MCF 10A (cell line): ENCODE measurements at regions not wholly inside any gene's neighbourhood (a gene's known extent, or its start where the extent isn't known, plus 50 kb on each side); places are given as distances from the start of the nearest gene placed in this dataset.

Experiments
- BruUV-seq: library from RNA; stranded (reverse); fragments of 400-500 nt; replicated peaks from 2 replicates; lab custom pipeline; 2021; lab: Mats Ljungman, UMichigan
- CTCF ChIA-PET: fragments of 300-600 bp; sonication (Branson Sonifier 250); formaldehyde crosslinking; extraction: SDS; loops from one replicate; lab custom pipeline; 2021; ENCODE audit warnings: antibody characterized with exemption, inconsistent platforms; lab: Yijun Ruan, JAX
- POLR2A ChIA-PET: fragments of 300-600, 350-650 bp; sonication (Branson Sonifier 250); formaldehyde crosslinking; extraction: SDS; loops from one replicate; lab custom pipeline; 2020; ENCODE audit warnings: antibody characterized with exemption, inconsistent platforms; lab: Yijun Ruan, JAX
- DNase-seq: peaks from one replicate; pipeline ENCODE4 v3.0.0-alpha.2; 2018; ENCODE audit not compliant: unreplicated experiment
- H3K27ac Mint-ChIP-seq: one replicate; pipeline ENCODE4 v1.8.0; 2022; ENCODE audit warnings: mild to moderate bottlenecking, low read depth, mixed read lengths; ENCODE audit not compliant: unreplicated experiment
- H3K27me3 Mint-ChIP-seq: one replicate; pipeline ENCODE4 v1.8.0; 2022; ENCODE audit warnings: mixed read lengths; ENCODE audit not compliant: insufficient read depth, unreplicated experiment
- H3K36me3 Mint-ChIP-seq: one replicate; pipeline ENCODE4 v1.8.0; 2022; ENCODE audit warnings: mild to moderate bottlenecking, moderate library complexity, mixed read lengths; ENCODE audit not compliant: insufficient read depth, unreplicated experiment
- H3K4me1 Mint-ChIP-seq: one replicate; pipeline ENCODE4 v1.8.0; 2022; ENCODE audit warnings: mixed read lengths; ENCODE audit not compliant: insufficient read depth, unreplicated experiment
- H3K4me3 Mint-ChIP-seq: one replicate; pipeline ENCODE4 v1.8.0; 2022; ENCODE audit warnings: mild to moderate bottlenecking, moderate library complexity, mixed read lengths; ENCODE audit not compliant: unreplicated experiment
- H3K9me3 Mint-ChIP-seq: one replicate; pipeline ENCODE4 v1.8.0; 2022; ENCODE audit warnings: mixed read lengths; ENCODE audit not compliant: unreplicated experiment
- CTCF ChIP-seq: fragments of 200-600 bp; IDR thresholded peaks from one replicate; pipeline ENCODE4 v1.8.0; 2022; ENCODE audit warnings: antibody characterized with exemption, mild to moderate bottlenecking; ENCODE audit not compliant: unreplicated experiment
- intact Hi-C: fragments of 100-400 bp; cut with micrococcal nuclease; formaldehyde crosslinking; loops from 2 replicates; pipeline ENCODE4 v1.14.1; 2022

- no TSS peak for BruUV-seq
- no peak overlapping the region for H3K4me3 Mint-ChIP-seq
- ChIA-PET POLR2A (no interaction called here), CTCF (no interaction called here)
- no peak for DNase-seq
- no peaks in the 10 kb centered on the region for H3K36me3 Mint-ChIP-seq
- H3K27ac Mint-ChIP-seq, result no peak overlapping the region
- intact Hi-C loops, result no loop called here
- no peaks in the 10 kb centered on the region for H3K9me3 Mint-ChIP-seq
- no peaks in the 10 kb centered on the region for H3K27me3 Mint-ChIP-seq
- TF ChIP-seq CTCF, result no peak
- peaks cover 5% of the 10 kb centered on the region for H3K4me1 Mint-ChIP-seq
Observed at GRCh38 chr14:103228866-103229265, 105.2 kb upstream of the EIF5 start.

- TF ChIP-seq CTCF, result no peak
- Mint-ChIP-seq H3K36me3 (no peaks in the 10 kb centered on the region), H3K4me3 (no peak overlapping the region), H3K4me1 (peaks cover 12% of the 10 kb centered on the region), H3K9me3 (no peaks in the 10 kb centered on the region), H3K27ac (no peak overlapping the region), H3K27me3 (no peaks in the 10 kb centered on the region)
- ChIA-PET POLR2A (no interaction called here), CTCF (no interaction called here)
- no TSS peak for BruUV-seq
- no peak for DNase-seq
- intact Hi-C loops, result no loop called here
Observed at GRCh38 chr14:103230021-103230420, 104.0 kb upstream of the EIF5 start.

DNA sequence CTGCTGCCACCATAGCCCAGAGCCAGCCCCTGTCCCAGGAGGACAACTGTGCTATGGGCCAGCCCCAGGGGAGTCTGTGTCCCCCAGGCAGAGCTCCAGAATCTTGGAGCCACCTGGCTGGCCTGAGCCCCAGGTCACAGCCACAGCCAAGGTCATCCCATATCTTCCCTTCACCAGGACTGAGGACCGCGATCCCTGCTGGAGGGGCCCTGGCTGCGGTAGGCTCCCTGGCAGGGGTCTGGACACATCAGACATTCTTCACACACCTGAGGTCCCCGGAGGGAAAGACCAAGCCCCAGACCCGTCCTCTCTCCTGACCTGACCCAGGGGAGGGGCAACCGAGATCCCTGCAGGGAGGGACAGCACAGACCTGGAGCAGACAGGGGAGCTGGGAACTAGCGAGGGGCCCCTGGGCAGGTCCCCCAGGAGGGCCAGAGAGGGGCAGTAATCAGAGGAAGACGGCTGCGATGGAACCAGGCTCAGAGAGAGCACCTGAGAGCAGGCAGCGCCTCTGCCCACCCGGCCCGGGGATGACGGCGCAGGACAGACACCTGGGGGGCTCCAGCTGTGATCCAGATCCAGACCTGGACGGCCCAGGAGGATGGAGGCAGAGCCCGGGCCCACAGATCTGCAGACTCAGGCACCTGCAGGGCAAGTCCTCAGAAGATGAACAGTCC is 103.2 kb upstream of the EIF5 start:
- no peaks in the 10 kb centered on the region for H3K36me3 Mint-ChIP-seq
- no peak overlapping the region for H3K27ac Mint-ChIP-seq
- H3K9me3 Mint-ChIP-seq, result no peaks in the 10 kb centered on the region
- BruUV-seq, result no TSS peak
- no peaks in the 10 kb centered on the region for H3K27me3 Mint-ChIP-seq
- intact Hi-C loops, result no loop called here
- TF ChIP-seq CTCF, result no peak
- POLR2A ChIA-PET, result no interaction called here
- peaks cover 12% of the 10 kb centered on the region for H3K4me1 Mint-ChIP-seq
- H3K4me3 Mint-ChIP-seq, result no peak overlapping the region
- no peak for DNase-seq
- CTCF ChIA-PET, result no interaction called here

GRCh38 chr14:103231376-103232019 is 102.5 kb upstream of the EIF5 start:
- no peak overlapping the region for H3K4me3 Mint-ChIP-seq
- no peak for TF ChIP-seq CTCF
- intact Hi-C loops, result no loop called here
- no peaks in the 10 kb centered on the region for H3K9me3 Mint-ChIP-seq
- ChIA-PET POLR2A (no interaction called here), CTCF (no interaction called here)
- no TSS peak for BruUV-seq
- DNase-seq, result no peak
- H3K36me3 Mint-ChIP-seq, result no peaks in the 10 kb centered on the region
- no peaks in the 10 kb centered on the region for H3K27me3 Mint-ChIP-seq
- peaks cover 12% of the 10 kb centered on the region for H3K4me1 Mint-ChIP-seq
- no peak overlapping the region for H3K27ac Mint-ChIP-seq
